ENCODE measurements at regions not wholly inside any gene's neighbourhood (a gene's known extent, or its start where the extent isn't known, plus 50 kb on each side); places are given as distances from the start of the nearest gene placed in this dataset.

- Mint-ChIP-seq H3K4me1 (ENCODE audit: low read depth) (no peaks in the 10 kb centered on the region), H3K4me3 (no peak overlapping the region), H3K9me3 (ENCODE audit: low read depth) (peaks cover 4% of the 10 kb centered on the region), H3K27ac (no peak overlapping the region), H3K27me3 (no peaks in the 10 kb centered on the region), H3K36me3 (no peaks in the 10 kb centered on the region)
Measured at GRCh38 chr6:9370480-9370879, 935.1 kb upstream of the SLC35B3 start.

GRCh38 chr6:9365378-9365777 lies 930.0 kb upstream of the SLC35B3 start:
- no peak overlapping the region for H3K4me3 Mint-ChIP-seq
- no peaks in the 10 kb centered on the region for H3K27me3 Mint-ChIP-seq
- no peaks in the 10 kb centered on the region for H3K36me3 Mint-ChIP-seq
- no peak overlapping the region for H3K27ac Mint-ChIP-seq
- no peaks in the 10 kb centered on the region for H3K4me1 Mint-ChIP-seq (ENCODE audit: low read depth)
- H3K9me3 Mint-ChIP-seq (ENCODE audit: low read depth): peaks cover 15% of the 10 kb centered on the region

GRCh38 chr6:9361749-9362148 lies 926.4 kb upstream of the SLC35B3 start:
- Mint-ChIP-seq H3K27ac (no peak overlapping the region), H3K27me3 (no peaks in the 10 kb centered on the region), H3K4me3 (no peak overlapping the region), H3K4me1 (ENCODE audit: low read depth) (no peaks in the 10 kb centered on the region), H3K9me3 (ENCODE audit: low read depth) (peaks cover 15% of the 10 kb centered on the region), H3K36me3 (no peaks in the 10 kb centered on the region)

- Mint-ChIP-seq H3K27ac (no peak overlapping the region), H3K27me3 (no peaks in the 10 kb centered on the region), H3K9me3 (ENCODE audit: low read depth) (peaks cover 11% of the 10 kb centered on the region), H3K36me3 (no peaks in the 10 kb centered on the region), H3K4me1 (ENCODE audit: low read depth) (no peaks in the 10 kb centered on the region), H3K4me3 (no peak overlapping the region)
Measured at GRCh38 chr6:9360881-9361280, 925.5 kb upstream of the SLC35B3 start.

GRCh38 chr6:9347608-9348007 lies 912.3 kb upstream of the SLC35B3 start:
- H3K4me1 Mint-ChIP-seq (ENCODE audit: low read depth): no peaks in the 10 kb centered on the region
- H3K36me3 Mint-ChIP-seq: no peaks in the 10 kb centered on the region
- no peaks in the 10 kb centered on the region for H3K9me3 Mint-ChIP-seq (ENCODE audit: low read depth)
- no peak overlapping the region for H3K4me3 Mint-ChIP-seq
- H3K27me3 Mint-ChIP-seq: no peaks in the 10 kb centered on the region
- no peak overlapping the region for H3K27ac Mint-ChIP-seq

- Mint-ChIP-seq H3K4me1 (ENCODE audit: low read depth) (no peaks in the 10 kb centered on the region), H3K4me3 (no peak overlapping the region), H3K27me3 (no peaks in the 10 kb centered on the region), H3K9me3 (ENCODE audit: low read depth) (no peaks in the 10 kb centered on the region), H3K27ac (no peak overlapping the region), H3K36me3 (no peaks in the 10 kb centered on the region)
Measured at GRCh38 chr6:9346923-9347322, 911.6 kb upstream of the SLC35B3 start.

GRCh38 chr6:9335431-9335830 lies 900.1 kb upstream of the SLC35B3 start:
- no peaks in the 10 kb centered on the region for H3K36me3 Mint-ChIP-seq
- no peaks in the 10 kb centered on the region for H3K27me3 Mint-ChIP-seq
- no peak overlapping the region for H3K4me3 Mint-ChIP-seq
- H3K4me1 Mint-ChIP-seq (ENCODE audit: low read depth): no peaks in the 10 kb centered on the region
- no peak overlapping the region for H3K27ac Mint-ChIP-seq
- no peaks in the 10 kb centered on the region for H3K9me3 Mint-ChIP-seq (ENCODE audit: low read depth)

- Mint-ChIP-seq H3K4me1 (ENCODE audit: low read depth) (no peaks in the 10 kb centered on the region), H3K27ac (no peak overlapping the region), H3K36me3 (no peaks in the 10 kb centered on the region)
Measured at GRCh38 chr6:9334979-9335378, 899.6 kb upstream of the SLC35B3 start.

GRCh38 chr6:9332241-9332780 lies 897.0 kb upstream of the SLC35B3 start:
- Mint-ChIP-seq H3K9me3 (ENCODE audit: low read depth) (peaks cover 10% of the 10 kb centered on the region), H3K27me3 (no peaks in the 10 kb centered on the region), H3K36me3 (no peaks in the 10 kb centered on the region), H3K4me3 (no peak overlapping the region), H3K27ac (no peak overlapping the region), H3K4me1 (ENCODE audit: low read depth) (no peaks in the 10 kb centered on the region)

More at GRCh38 chr6:9334979-9335378, 899.6 kb upstream of the SLC35B3 start:
- Mint-ChIP-seq H3K9me3 (ENCODE audit: low read depth) (peaks cover 3% of the 10 kb centered on the region), H3K27me3 (no peaks in the 10 kb centered on the region), H3K4me3 (no peak overlapping the region)

- Mint-ChIP-seq H3K4me3 (no peak overlapping the region), H3K4me1 (ENCODE audit: low read depth) (no peaks in the 10 kb centered on the region), H3K27me3 (no peaks in the 10 kb centered on the region), H3K9me3 (ENCODE audit: low read depth) (peaks cover 8% of the 10 kb centered on the region), H3K27ac (no peak overlapping the region), H3K36me3 (no peaks in the 10 kb centered on the region)
Measured at GRCh38 chr6:9316831-9317230, 881.5 kb upstream of the SLC35B3 start.

- Mint-ChIP-seq H3K9me3 (ENCODE audit: low read depth) (peaks cover 2% of the 10 kb centered on the region), H3K4me3 (no peak overlapping the region), H3K27ac (no peak overlapping the region), H3K36me3 (no peaks in the 10 kb centered on the region), H3K4me1 (ENCODE audit: low read depth) (no peaks in the 10 kb centered on the region), H3K27me3 (no peaks in the 10 kb centered on the region)
Measured at GRCh38 chr6:9315966-9316650, 880.8 kb upstream of the SLC35B3 start.

- Mint-ChIP-seq H3K4me1 (ENCODE audit: low read depth) (no peaks in the 10 kb centered on the region), H3K4me3 (no peak overlapping the region), H3K27me3 (no peaks in the 10 kb centered on the region), H3K36me3 (no peaks in the 10 kb centered on the region), H3K27ac (no peak overlapping the region), H3K9me3 (ENCODE audit: low read depth) (no peaks in the 10 kb centered on the region)
Measured at GRCh38 chr6:9308284-9308683, 872.9 kb upstream of the SLC35B3 start.

GRCh38 chr6:9307786-9308185 lies 872.4 kb upstream of the SLC35B3 start:
- Mint-ChIP-seq H3K4me3 (no peak overlapping the region), H3K9me3 (ENCODE audit: low read depth) (no peaks in the 10 kb centered on the region), H3K27me3 (no peaks in the 10 kb centered on the region), H3K27ac (no peak overlapping the region), H3K4me1 (ENCODE audit: low read depth) (no peaks in the 10 kb centered on the region), H3K36me3 (no peaks in the 10 kb centered on the region)

GRCh38 chr6:9307187-9307586 lies 871.8 kb upstream of the SLC35B3 start:
- Mint-ChIP-seq H3K9me3 (ENCODE audit: low read depth) (no peaks in the 10 kb centered on the region), H3K27me3 (no peaks in the 10 kb centered on the region), H3K36me3 (no peaks in the 10 kb centered on the region), H3K4me3 (no peak overlapping the region), H3K4me1 (ENCODE audit: low read depth) (no peaks in the 10 kb centered on the region), H3K27ac (no peak overlapping the region)

GRCh38 chr6:9295644-9296043 lies 860.3 kb upstream of the SLC35B3 start:
- Mint-ChIP-seq H3K4me3 (no peak overlapping the region), H3K4me1 (ENCODE audit: low read depth) (no peaks in the 10 kb centered on the region), H3K27ac (no peak overlapping the region), H3K27me3 (no peaks in the 10 kb centered on the region), H3K9me3 (ENCODE audit: low read depth) (peaks cover 6% of the 10 kb centered on the region), H3K36me3 (no peaks in the 10 kb centered on the region)

GRCh38 chr6:9292975-9293374 lies 857.6 kb upstream of the SLC35B3 start:
- H3K36me3 Mint-ChIP-seq: no peaks in the 10 kb centered on the region
- H3K27ac Mint-ChIP-seq: no peak overlapping the region
- H3K4me1 Mint-ChIP-seq (ENCODE audit: low read depth): no peaks in the 10 kb centered on the region
- H3K9me3 Mint-ChIP-seq (ENCODE audit: low read depth): peaks cover 6% of the 10 kb centered on the region
- no peak overlapping the region for H3K4me3 Mint-ChIP-seq
- no peaks in the 10 kb centered on the region for H3K27me3 Mint-ChIP-seq

All from activated naive CD8-positive, alpha-beta T cell (primary cell).